MCF 10A (cell line): ENCODE measurements at regions not wholly inside any gene's neighbourhood (a gene's known extent, or its start where the extent isn't known, plus 50 kb on each side); places are given as distances from the start of the nearest gene placed in this dataset.

Experiments used
- BruUV-seq: library from RNA; stranded (reverse); fragments of 400-500 nt; replicated peaks from 2 replicates; lab custom pipeline; 2021; lab: Mats Ljungman, UMichigan
- CTCF ChIA-PET: fragments of 300-600 bp; sonication (Branson Sonifier 250); formaldehyde crosslinking; extraction: SDS; loops from one replicate; lab custom pipeline; 2021; ENCODE audit warnings: antibody characterized with exemption, inconsistent platforms; lab: Yijun Ruan, JAX
- POLR2A ChIA-PET: fragments of 300-600, 350-650 bp; sonication (Branson Sonifier 250); formaldehyde crosslinking; extraction: SDS; loops from one replicate; lab custom pipeline; 2020; ENCODE audit warnings: antibody characterized with exemption, inconsistent platforms; lab: Yijun Ruan, JAX
- DNase-seq: peaks from one replicate; pipeline ENCODE4 v3.0.0-alpha.2; 2018; ENCODE audit not compliant: unreplicated experiment
- H3K27ac Mint-ChIP-seq: one replicate; pipeline ENCODE4 v1.8.0; 2022; ENCODE audit warnings: mild to moderate bottlenecking, low read depth, mixed read lengths; ENCODE audit not compliant: unreplicated experiment
- H3K27me3 Mint-ChIP-seq: one replicate; pipeline ENCODE4 v1.8.0; 2022; ENCODE audit warnings: mixed read lengths; ENCODE audit not compliant: insufficient read depth, unreplicated experiment
- H3K36me3 Mint-ChIP-seq: one replicate; pipeline ENCODE4 v1.8.0; 2022; ENCODE audit warnings: mild to moderate bottlenecking, moderate library complexity, mixed read lengths; ENCODE audit not compliant: insufficient read depth, unreplicated experiment
- H3K4me1 Mint-ChIP-seq: one replicate; pipeline ENCODE4 v1.8.0; 2022; ENCODE audit warnings: mixed read lengths; ENCODE audit not compliant: insufficient read depth, unreplicated experiment
- H3K4me3 Mint-ChIP-seq: one replicate; pipeline ENCODE4 v1.8.0; 2022; ENCODE audit warnings: mild to moderate bottlenecking, moderate library complexity, mixed read lengths; ENCODE audit not compliant: unreplicated experiment
- H3K9me3 Mint-ChIP-seq: one replicate; pipeline ENCODE4 v1.8.0; 2022; ENCODE audit warnings: mixed read lengths; ENCODE audit not compliant: unreplicated experiment
- CTCF ChIP-seq: fragments of 200-600 bp; IDR thresholded peaks from one replicate; pipeline ENCODE4 v1.8.0; 2022; ENCODE audit warnings: antibody characterized with exemption, mild to moderate bottlenecking; ENCODE audit not compliant: unreplicated experiment
- intact Hi-C: fragments of 100-400 bp; cut with micrococcal nuclease; formaldehyde crosslinking; loops from 2 replicates; pipeline ENCODE4 v1.14.1; 2022

DNA sequence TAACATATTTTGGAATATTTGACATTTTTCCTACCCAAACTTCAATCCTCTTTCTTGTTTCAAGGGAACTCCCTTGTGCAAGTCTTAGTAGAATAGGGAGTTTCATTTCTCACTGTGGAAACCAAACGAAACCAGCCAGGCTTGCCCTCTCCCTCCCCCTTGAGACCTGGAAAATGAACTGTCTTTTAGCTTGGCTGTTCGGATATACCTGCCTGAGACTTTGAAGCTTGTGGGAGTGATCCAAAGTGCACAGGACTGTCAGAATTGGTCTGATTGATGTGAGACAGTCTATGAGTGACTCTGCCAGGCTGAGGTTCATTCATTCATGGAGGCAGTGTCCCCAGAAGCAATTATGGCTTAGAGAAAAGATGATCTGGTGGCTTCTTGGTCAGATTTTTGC lies 388.1 kb downstream of the EPM2A start:
- H3K4me3 Mint-ChIP-seq = no peak overlapping the region
- H3K27me3 Mint-ChIP-seq = no peaks in the 10 kb centered on the region
- H3K36me3 Mint-ChIP-seq = no peaks in the 10 kb centered on the region
- DNase-seq = no peak
- BruUV-seq = no TSS peak
- no peak overlapping the region for H3K27ac Mint-ChIP-seq
- CTCF ChIA-PET = interaction anchor here (0.5 to 1.7 kb wide), 3 partner anchors 19 to 286 kb away, joined by 3 to 6 read pairs (median 3); no protein-coding TSS in a partner anchor
- no peaks in the 10 kb centered on the region for H3K4me1 Mint-ChIP-seq
- POLR2A ChIA-PET = no interaction called here
- no peak for TF ChIP-seq CTCF
- intact Hi-C loops = no loop called here
- no peaks in the 10 kb centered on the region for H3K9me3 Mint-ChIP-seq

DNA sequence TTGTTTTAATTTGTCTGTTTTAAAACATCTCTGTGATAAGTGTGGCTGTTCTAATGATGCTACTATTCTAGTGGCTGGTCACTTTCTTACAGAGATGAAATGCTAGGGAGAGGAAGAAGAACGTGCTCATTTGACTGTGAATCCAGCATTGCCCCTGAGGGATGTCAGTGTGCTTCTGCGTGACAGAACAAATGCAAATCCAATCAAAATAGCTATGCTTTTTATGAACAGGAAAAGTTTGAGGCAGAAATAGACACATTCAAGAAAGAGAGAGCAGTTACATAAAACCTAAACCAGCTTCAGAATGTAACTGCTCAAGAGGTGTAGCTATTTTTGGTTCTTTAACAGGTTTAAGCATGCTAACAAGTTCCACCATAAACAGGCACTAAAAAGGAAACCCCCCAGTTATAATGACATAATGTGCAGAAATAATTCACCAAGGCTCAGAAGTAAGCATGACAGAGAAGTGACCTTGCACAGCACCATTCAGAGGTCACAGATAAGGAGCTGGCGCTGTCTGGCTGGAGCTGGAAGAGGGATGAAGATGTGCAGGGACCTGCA lies 385.3 kb downstream of the EPM2A start:
- Mint-ChIP-seq H3K36me3 (no peaks in the 10 kb centered on the region), H3K27me3 (no peaks in the 10 kb centered on the region), H3K9me3 (no peaks in the 10 kb centered on the region), H3K4me3 (no peak overlapping the region), H3K27ac (no peak overlapping the region), H3K4me1 (no peaks in the 10 kb centered on the region)
- CTCF ChIA-PET = no interaction called here
- TF ChIP-seq CTCF = no peak
- no peak for DNase-seq
- POLR2A ChIA-PET = no interaction called here
- no TSS peak for BruUV-seq
- intact Hi-C loops = no loop called here

DNA sequence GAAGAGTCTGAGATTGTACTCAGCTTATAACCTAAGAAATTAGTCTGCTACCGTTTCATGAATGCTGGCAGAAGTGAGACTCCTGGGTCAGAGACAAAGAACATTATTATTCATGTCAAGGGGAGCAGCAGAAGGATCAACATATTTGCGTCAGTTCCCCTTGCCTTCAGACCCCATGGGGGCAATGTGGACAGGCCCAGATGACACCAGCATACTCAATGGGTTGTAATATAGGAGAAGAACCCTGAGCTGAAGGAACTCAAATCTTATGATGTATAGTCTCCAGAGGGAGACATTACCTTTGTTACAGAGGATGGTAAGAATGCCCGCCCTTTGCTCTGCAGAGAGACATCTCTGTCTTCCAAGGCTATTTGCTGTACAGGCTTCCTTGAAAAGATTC lies 384.4 kb downstream of the EPM2A start:
- no peak for TF ChIP-seq CTCF
- CTCF ChIA-PET = no interaction called here
- no peaks in the 10 kb centered on the region for H3K9me3 Mint-ChIP-seq
- no peak overlapping the region for H3K27ac Mint-ChIP-seq
- no peak overlapping the region for H3K4me3 Mint-ChIP-seq
- POLR2A ChIA-PET = no interaction called here
- BruUV-seq = no TSS peak
- intact Hi-C loops = no loop called here
- H3K4me1 Mint-ChIP-seq = no peaks in the 10 kb centered on the region
- H3K36me3 Mint-ChIP-seq = no peaks in the 10 kb centered on the region
- DNase-seq = no peak
- no peaks in the 10 kb centered on the region for H3K27me3 Mint-ChIP-seq

- Mint-ChIP-seq H3K36me3 (no peaks in the 10 kb centered on the region), H3K27me3 (no peaks in the 10 kb centered on the region), H3K9me3 (no peaks in the 10 kb centered on the region), H3K4me1 (no peaks in the 10 kb centered on the region), H3K4me3 (no peak overlapping the region), H3K27ac (no peak overlapping the region)
- CTCF ChIA-PET = interaction anchor here (0.6 to 0.7 kb wide), 3 partner anchors 80 to 1438 kb away, joined by 3 read pairs; no protein-coding TSS in a partner anchor
- no peak for DNase-seq
- TF ChIP-seq CTCF = no peak
- intact Hi-C loops = no loop called here
- no TSS peak for BruUV-seq
- POLR2A ChIA-PET = no interaction called here
These were observed 382.8 kb downstream of the EPM2A start for GRCh38 chr6:145352382-145353080.
